Fibroblast of peridontal ligament (primary cell): ENCODE measurements at regions not wholly inside any gene's neighbourhood (a gene's known extent, or its start where the extent isn't known, plus 50 kb on each side); places are given as distances from the start of the nearest gene placed in this dataset.

Experiments
- DNase-seq: peaks from one replicate; pipeline ENCODE4 v3.0.0-alpha.2; 2010; ENCODE audit errors: extremely low read depth

DNA sequence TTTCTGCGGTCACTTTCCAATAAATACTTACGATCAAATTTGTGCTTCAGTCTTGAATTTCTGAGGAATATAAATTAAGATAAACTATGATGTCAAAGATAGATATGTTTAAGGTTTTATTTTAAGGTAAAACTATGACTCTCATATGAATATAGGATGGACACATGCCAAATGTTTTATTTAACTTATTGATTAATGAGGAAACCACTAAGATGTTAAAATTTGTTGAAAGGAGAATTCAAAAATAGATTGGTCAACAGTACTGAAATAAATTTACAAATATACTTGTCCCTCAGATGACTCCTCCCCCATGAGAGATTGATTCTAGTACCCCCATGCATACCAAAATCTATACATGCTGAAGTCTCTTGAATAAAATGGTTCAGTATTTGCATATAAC is 319.7 kb upstream of the KCNH8 start:
- DNase-seq: no peak

DNA sequence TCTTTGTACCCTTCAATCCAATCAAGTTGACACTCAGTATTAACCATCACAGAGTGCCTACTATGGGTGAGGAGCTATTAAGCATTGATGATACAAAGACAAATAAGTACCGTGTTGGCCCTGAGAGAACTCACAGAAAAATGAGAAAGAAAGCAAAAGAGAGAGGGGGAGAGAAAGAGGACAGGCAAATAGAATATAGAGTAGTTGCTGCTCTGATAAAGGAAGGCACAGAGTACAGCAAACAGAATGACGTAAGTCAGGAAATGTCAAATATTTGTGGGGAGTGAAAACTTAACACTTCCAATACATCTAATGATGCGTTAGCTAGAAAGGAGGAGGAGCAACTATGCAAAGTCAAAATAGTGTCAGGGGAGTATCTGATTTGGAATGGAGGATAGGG is 320.6 kb upstream of the KCNH8 start:
- no peak for DNase-seq

DNA sequence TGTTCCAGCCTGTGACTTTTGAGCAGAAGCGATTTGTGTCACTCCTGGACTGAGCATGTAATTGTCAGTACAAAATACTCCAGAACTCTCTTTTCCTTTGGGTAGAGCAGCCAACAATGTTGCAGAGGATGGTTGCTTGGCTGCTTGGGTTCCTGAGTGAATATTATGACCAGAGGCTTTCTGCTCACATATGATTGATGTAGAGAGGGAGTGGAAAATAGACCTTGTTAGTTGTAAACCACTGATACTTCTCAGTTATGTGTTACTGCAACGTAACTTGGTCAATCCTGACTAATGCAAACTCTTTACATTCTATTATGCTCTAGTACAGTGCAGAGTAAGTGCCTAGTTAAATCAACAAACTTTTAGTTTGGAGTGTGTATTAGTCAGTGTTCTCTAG is 322.6 kb upstream of the KCNH8 start:
- DNase-seq: no peak

DNA sequence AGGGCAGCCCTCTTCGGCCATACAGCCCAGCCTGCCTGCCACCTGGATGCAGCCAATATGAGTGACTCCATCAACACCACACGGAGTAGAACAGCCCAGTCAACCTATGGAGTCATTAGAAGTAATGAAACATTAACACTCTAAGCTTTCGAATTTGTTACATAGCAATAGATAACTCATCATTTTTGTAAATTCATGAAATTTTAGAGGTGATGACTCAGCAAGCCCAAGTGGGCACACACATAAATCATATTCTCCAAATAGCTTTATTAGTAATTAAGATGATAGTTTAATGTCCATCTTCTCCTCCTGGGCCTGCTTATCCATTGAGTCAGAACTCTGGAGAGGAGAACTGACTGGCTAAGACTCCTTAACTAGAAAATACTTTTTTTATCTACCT is 335.0 kb upstream of the KCNH8 start:
- DNase-seq: no peak

DNA sequence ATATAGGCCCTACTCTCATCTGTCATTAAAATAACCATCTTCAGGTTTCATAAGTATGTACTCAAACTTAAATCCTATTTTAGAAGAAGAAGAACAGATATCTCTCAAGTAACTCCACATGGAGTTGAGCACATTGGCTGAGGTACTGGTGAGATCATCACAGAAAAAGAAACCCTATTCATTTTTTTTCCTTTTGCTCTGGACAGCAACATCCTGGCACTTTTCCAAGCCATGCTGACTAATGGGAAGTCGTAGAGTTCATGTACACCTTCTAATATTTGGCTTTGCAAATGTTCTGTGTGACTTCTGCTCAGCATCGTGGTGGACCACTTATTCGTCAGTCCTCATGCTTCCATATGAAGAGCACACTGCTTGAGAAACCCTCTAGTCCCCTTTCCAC is 336.0 kb upstream of the KCNH8 start:
- no peak for DNase-seq

DNA sequence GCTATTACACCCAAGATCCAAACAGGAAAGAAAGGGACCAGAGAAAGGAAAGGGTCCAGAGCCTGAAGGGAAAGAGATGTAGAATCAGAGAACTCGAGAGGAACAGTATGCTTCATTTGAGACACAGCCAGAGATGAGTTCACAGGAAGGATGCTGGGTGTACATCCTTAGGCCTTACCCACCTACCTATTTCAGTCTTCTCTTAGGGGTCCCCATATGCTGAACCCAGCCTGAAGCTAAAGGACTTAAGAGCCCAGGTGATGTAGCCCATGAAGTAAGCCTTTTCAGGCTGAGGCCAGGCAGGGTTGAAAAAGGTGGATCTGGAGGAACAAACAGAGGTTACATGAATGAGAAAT is 338.0 kb upstream of the KCNH8 start:
- no peak for DNase-seq

DNA sequence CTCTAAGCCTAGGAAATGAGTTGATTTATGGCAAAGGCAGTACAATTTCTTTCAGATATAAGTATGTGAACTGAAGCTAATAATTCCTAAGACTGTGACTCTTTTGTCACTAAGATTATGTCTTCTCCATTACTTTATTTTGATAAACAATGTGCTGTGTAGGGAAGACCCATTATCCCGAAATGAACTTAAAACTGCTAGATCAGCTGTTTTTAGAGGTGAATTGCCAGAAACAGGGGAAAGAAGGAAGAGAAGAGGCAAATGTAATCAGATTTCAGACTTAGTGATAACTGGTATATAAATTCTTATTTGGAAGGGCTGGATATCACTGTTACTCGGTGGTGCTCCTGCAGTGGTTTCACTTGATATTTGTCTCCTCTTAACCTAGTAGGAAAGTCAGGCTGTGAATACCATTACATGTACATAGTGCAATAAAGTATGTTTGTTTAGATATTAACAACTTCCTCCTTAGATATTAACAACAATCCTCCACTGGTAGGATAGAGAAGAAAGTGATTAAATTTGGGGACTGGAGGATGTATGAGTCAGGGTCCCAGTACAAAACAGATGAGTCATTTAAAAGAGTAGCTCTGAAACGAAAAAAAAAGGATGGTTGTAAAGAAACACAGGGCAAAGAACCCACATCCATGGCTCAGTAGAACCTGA is 338.5 kb upstream of the KCNH8 start:
- DNase-seq: no peak

DNA sequence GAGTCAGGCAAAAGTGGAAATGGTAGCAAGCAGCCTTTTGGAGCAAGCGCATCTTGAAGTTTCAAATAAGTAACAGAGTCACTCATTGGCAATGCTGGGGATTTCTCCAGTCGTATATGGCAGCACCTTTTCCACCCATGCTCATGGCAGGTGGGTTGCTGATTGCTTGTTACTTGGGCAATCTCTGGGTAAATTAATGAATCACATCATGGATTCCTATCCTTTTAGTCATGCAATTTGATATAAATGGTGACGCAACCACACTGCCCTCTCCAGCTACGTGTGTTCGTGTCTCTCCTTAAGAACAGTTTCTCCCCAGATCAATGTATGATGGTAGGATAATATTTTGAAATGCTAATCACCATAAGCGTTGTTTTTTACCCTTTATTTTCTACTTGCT is 339.9 kb upstream of the KCNH8 start:
- DNase-seq: no peak

DNA sequence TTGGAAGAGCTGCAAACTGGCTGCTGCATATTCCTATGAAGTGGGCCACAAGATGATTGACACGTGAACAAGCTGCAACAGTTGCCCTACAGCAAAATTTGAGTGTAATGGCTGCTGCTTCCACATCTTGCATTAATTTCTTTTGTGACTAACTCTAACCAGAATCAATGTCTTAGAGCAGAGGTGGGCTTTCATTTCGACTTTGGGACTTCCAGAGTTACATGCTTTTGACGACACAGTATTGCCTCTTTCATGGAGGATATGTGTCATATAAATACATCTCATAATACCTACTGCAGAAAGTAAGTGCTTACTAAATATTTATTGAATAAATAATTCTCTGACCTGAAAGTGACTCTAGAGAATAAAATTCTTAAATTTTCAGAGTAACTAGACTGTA is 340.7 kb upstream of the KCNH8 start:
- DNase-seq: no peak

DNA sequence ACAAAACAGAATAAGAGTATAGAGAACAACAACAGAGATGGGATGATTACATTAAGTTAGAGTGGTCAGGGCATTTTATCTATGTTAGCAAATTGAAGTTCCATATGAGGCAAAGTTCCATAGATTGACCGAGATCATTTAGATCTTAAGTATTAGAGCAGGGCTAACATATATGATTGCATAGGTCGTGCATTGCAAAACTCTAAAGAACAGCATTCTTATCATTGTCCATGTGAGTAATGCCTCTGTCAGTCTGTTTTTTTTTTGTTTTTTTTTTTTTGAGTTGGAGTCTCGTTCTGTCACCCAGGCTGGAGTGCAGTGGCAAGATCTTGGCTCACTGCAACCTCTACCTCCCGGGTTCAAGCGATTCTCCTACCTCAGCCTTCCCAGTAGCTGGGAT is 341.7 kb upstream of the KCNH8 start:
- DNase-seq: no peak

DNA sequence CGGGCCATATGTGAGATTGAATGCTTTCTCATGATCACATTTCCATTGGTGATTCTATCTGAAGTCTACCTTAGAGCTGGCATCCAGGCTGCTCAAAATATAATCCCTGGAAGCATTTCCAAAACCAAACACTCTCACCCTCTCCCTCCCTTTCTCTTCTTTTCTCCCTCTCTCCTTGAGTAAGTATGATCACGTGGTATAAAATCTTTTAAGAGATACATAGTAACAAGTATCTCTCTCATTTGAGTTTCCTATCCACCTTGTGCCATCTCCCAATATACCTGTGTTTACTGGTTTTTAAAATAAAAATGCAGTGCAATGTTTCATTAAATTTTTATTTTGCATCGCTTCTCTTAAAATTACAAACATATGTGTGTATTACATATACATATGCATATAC is 350.9 kb upstream of the KCNH8 start:
- no peak for DNase-seq

DNA sequence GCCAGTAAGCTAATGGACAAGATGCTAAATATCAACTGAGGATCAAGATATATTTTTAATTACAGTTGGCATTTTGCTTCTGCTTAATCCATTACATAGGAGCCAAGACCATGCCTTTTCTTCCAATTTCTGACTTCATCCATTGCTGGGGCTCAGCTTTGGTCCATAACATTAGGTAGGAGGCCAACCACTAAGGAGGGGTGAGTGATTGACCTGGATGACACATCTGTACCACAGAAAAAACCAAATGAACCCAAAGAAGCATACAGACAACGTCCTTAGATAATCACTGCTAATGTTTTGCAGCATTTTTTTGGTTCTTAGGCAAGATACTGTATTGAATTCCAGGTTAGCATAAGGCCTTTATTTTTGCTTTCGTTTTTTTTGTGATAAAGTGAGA is 353.2 kb upstream of the KCNH8 start:
- no peak for DNase-seq

DNA sequence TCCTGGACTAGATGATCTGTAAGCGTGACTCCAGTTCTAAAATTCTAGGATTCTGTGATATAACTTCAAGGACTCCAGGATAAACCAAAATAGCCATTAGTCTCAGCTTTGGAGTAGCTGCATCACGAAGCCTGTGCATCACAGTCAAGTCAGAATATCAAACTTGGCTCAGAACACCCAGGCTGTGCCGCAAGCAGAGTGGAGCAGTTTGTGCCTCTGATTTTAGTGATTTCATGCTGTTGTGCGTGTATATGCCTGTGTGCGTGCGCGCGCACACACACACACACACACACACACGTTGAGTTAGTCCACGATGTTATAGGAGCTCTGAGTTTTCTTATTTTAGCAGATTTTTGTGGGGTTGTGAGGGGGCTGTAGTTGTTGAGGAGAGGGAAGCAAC is 356.6 kb upstream of the KCNH8 start:
- no peak for DNase-seq

DNA sequence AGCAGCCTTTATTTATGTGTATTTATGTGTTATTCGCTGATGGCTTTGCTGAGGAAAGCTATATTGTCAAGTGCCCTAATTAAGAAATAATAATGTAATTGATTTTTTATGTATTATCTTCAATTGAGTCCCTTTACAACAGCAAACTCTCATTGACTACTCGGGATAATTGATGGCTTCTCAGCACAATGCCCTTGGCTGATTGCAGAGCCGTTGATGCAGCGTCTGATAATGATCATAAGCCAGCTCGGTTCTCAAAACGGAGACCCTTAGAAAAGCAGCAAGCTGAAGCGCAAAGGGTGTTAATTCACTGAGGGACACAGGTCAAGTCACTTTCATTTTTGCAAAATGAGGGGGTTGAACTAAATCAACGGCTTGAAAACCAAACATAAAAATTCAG is 357.1 kb upstream of the KCNH8 start:
- no peak for DNase-seq

DNA sequence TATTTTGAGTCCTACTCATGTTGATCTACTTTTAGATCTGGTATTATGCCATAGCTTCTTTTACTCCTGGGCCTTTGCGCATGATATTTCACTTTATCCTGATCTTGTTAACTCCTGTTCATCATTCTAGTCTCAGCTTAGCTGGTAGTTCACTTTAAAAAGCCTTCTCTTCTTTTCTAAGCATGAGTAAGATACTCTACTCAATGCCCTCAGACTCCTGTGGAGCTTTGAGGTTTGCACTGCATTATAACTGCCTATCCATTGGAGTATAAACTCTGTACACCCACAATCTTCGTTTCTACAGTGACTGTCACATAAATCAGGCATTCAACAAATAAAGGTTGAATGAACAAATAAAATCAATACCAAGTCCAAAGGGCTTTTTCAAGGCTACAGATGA is 357.9 kb upstream of the KCNH8 start:
- DNase-seq: no peak

DNA sequence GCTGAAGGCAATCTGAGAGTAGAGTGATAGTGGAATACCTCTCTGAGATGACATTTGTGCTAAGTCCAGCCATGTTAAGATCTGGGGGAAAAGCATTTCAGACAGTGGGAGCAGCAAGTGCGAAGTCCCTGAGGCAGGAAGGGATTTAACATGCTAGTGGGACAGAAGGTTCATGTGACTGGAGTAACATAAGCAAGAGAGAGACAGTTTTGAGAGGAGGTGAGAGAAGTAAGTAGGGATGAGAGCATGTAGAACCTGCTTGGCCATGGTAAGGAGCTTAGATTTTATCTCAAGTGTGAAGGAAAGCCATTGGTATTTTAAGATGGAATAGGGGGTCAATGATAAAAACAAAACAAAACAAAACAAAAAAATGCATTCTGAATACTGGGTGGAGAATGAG is 358.6 kb upstream of the KCNH8 start:
- DNase-seq: no peak

DNA sequence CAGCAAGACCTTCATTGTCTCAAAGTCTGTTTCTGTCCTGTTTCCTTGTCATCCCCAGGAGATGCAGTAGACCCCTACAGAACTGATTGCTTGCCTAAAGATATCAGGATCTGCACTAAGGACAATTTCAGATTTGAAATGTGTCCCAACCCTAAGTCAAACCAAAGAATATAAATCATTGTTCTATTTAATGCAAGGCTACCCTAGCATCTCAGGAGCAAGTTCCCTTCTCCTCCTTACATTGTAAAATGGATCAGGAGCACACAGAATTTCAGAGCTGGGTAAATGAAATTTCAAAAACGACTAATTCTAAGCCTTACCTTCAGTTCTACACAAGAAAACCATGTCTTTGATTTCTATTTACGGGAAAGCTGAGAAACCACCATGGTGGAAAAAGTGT is 360.9 kb upstream of the KCNH8 start:
- no peak for DNase-seq

DNA sequence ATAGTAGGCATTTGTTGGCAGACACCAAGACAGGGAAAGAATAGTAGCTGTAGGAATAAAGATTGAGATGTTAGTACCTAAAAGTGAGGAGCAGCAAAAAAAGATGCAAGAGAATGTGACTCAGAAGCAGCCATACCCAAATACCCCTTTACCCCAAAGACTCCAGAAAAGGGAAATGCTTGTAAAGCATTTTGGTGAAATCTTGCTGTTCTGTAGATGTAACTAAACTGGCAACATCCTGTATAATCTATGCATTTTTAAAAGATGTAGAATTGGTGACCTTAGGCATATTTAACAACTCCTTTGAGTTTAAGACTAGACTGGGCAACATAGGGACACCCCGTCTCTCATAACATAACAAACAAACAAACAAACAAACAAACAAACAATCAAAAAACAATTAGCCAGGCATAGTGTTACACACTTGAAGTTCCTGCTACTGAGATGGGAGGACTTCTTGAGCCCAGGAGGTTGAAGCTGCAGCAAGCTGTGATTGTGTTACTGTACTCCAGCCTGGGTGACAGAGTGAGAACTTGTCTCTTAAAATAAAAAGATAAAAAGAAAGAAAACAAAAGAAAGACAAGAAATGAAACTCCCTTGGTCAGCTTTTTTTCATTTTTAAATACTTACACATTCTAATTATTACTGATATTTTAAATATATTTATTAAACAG is 361.5 kb upstream of the KCNH8 start:
- DNase-seq: no peak

DNA sequence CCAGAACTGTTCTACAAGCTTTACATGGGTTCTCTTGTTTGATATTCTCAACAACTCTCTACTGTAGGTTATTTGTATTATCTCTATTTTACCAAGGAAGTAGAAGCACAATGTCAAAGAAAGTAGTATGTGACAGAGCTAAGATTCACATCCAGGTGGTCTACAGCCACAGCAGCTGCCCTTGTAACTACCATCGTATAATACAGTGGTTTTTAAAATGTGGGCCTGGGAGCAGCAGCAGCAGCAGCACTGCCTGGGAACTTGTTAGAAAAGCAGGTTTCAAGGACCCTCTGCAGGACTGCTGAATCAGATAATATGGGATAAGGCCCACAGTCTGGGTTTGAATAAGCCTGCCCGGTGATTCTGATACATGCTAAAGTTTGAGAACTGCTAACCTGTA is 357.1 kb upstream of the SATB1 start:
- no peak for DNase-seq

DNA sequence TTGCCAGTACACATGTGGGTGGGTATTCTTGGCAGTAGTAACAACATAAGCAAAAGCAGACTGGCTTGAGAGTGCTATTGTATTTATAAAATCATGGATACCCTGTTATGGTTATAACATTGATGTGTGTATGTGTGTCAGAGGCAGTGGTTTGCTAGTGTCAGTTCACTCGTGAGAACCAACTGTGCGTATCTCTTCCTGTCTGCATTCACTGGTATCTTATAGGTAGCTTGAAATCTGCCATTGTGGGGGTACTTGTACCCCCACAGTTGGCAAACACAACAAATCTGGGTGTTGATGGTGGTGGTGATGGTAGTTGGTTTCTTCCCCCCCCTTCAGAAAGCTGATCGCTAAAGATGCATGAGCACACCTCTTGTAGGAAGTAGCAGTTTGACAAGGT is 355.8 kb upstream of the SATB1 start:
- no peak for DNase-seq

DNA sequence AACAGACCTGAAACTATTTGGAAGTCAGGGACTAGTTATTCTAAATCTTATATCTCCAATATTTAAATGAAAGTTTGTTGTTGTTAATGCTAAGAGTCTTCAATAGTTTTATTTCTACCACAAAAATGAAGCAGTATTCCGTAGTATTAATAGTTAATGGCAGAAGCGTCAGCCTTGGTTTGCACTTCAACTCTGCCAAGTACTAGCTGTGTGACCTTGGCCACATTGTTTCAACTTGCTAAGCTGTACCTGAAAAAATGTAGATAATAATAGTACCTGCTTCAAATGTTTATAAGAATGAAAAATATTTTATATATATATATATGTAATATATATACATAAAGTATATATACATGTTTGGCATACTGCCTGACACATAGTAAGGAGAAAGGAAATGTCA is 354.6 kb upstream of the SATB1 start:
- no peak for DNase-seq

DNA sequence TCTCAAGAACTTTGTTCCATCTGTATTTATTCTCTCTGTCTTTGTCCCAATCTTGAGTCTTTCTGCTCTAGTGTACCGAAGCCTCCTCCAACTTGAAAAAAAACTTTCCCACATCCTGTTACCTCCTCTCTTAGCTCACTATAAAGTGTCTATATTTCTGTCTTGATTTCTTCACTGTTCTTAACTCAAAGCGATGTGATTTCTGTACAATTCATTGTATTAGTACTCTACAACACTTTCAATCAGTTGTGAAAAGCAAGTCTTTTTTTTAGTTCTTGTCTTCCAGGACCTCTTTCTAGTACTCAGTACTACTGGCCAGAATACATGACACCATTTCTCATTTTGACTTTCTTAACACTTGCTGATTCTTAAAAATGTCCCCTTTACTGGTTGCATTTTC is 353.5 kb upstream of the SATB1 start:
- DNase-seq: no peak

DNA sequence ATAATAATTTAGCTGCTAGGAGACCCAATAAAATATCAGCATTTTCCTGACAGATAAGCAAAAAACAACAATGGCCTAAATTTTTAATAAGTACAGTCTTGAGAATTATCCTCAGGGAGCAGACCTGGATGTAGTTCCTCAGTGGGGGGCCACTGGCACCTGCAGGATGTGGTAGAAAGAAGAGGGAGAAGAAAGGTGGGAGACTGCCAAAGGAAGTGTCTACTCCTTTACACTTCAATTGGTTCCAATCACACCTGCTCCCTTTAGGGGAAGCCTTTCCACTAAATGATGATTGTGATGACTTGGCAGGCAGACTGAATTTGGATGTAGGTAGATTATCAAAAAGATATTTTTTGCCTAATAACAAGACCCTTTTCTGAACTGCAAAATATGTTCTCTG is 353.0 kb upstream of the SATB1 start:
- no peak for DNase-seq

DNA sequence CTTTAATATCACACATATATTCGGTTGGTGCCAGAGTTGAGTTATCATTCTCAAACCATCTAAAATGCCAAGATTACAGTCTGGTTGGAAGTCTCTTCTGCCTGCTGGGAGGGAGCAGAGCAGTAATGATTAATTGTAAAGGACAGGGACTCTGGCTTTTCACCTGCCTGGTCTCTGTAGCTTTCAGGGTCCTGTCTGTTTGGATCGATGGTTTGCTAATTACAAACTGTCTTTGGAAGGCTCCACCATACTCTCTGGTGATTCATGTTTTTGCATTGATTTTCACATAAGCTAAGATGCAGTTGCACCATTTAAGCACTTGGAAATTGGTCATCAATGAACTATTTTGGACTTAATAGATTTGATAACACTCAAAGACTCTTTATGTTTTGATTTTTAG is 350.4 kb upstream of the SATB1 start:
- DNase-seq: no peak
